GM23338 (cell line): ENCODE measurements at regions not wholly inside any gene's neighbourhood (a gene's known extent, or its start where the extent isn't known, plus 50 kb on each side); places are given as distances from the start of the nearest gene placed in this dataset.

Source experiments
- CREB1 ChIP-seq: fragments of 250-450 bp; sonication (Bioruptor Pico); IDR thresholded peaks from 2 replicates; pipeline ENCODE4 v1.5.0; 2020; ENCODE audit warnings: low read depth, mild to moderate bottlenecking, moderate library complexity
- CTCF ChIP-seq, 2 experiments: fragments of 200-600 bp in 1 of 2; sonication (generic) in 1 of 2; conservative IDR thresholded peaks; 2 replicates each; pipeline versions ENCODE4 v1.5.1 to v1.6.1; 2016 to 2017; ENCODE audit warnings: antibody characterized with exemption in 2 of 2, low read depth in 2 of 2, mild to moderate bottlenecking in 2 of 2, moderate library complexity in 1 of 2
- ETS1 ChIP-seq: IDR thresholded peaks from 2 replicates; pipeline ENCODE4 v1.6.1; 2016; ENCODE audit warnings: antibody characterized with exemption
- EZH2 ChIP-seq: fragments of 200-600 bp; sonication (generic); IDR thresholded peaks from one replicate; pipeline ENCODE4 v1.8.0; 2017; ENCODE audit warnings: antibody characterized with exemption, mild to moderate bottlenecking, low read depth; ENCODE audit not compliant: unreplicated experiment
- EZH2phosphoT487 ChIP-seq: fragments of 200-600 bp; sonication (generic); IDR thresholded peaks from one replicate; pipeline ENCODE4 v1.8.1; 2018; ENCODE audit warnings: antibody characterized with exemption; ENCODE audit not compliant: unreplicated experiment
- POLR2AphosphoS5 ChIP-seq: IDR thresholded peaks from 2 replicates; pipeline ENCODE4 v1.6.1; 2016; ENCODE audit warnings: antibody characterized with exemption, low read depth
- REST ChIP-seq: IDR thresholded peaks from one replicate; pipeline ENCODE4 v1.6.1; 2018; ENCODE audit warnings: antibody characterized with exemption; ENCODE audit not compliant: unreplicated experiment

GRCh38 chr10:25820472-25820871 is 113.6 kb upstream of the MYO3A start:
- no peak for TF ChIP-seq EZH2phosphoT487
- TF ChIP-seq ETS1: no peak
- no peak for TF ChIP-seq CTCF (conservative IDR thresholded peaks at IDR 0.05; ENCODE audit: low read depth in 2 of 2)
- no peak for TF ChIP-seq EZH2
- TF ChIP-seq CREB1 (CRISPR knock-in tag): no peak
- TF ChIP-seq POLR2AphosphoS5: no peak
- no peak for TF ChIP-seq REST
